DND-41 (cell line): ENCODE measurements at regions not wholly inside any gene's neighbourhood (a gene's known extent, or its start where the extent isn't known, plus 50 kb on each side); places are given as distances from the start of the nearest gene placed in this dataset.

Source experiments
- ATAC-seq: fragments of 200-7000 bp; cut with Tn5 transposase; 3 replicates; pipeline ENCODE4 v1.9.1; 2021; ENCODE audit warnings: low read depth; ENCODE audit not compliant: insufficient read depth
- DNase-seq: peaks from one replicate; pipeline ENCODE4 v3.0.0-alpha.2; 2020
- H2AFZ ChIP-seq: 2 replicates; pipeline ENCODE4 v1.6.0; 2012; ENCODE audit warnings: low read depth, low read length
- H3K27ac ChIP-seq: 2 replicates; pipeline ENCODE4 v1.5.1; 2012; ENCODE audit warnings: low read length, inconsistent platforms
- H3K27me3 ChIP-seq: fragments of 200-600 bp; sonication (generic); 2 replicates; pipeline ENCODE4 v1.6.0; 2012; ENCODE audit warnings: low read length, mild to moderate bottlenecking, inconsistent platforms; ENCODE audit not compliant: insufficient read depth, poor library complexity
- H3K36me3 ChIP-seq: 2 replicates; pipeline ENCODE4 v1.5.1; 2012; ENCODE audit warnings: low read length, inconsistent platforms; ENCODE audit not compliant: insufficient read depth
- H3K4me1 ChIP-seq: 2 replicates; pipeline ENCODE4 v1.5.1; 2012; ENCODE audit warnings: mild to moderate bottlenecking, low read length; ENCODE audit not compliant: insufficient read depth
- H3K4me2 ChIP-seq: 2 replicates; pipeline ENCODE4 v1.6.0; 2012; ENCODE audit warnings: mild to moderate bottlenecking, moderate library complexity, low read length, inconsistent platforms; ENCODE audit not compliant: insufficient read depth
- H3K4me3 ChIP-seq, 2 experiments: fragments of 200-600 bp in 1 of 2; shearing (Covaris generic) in 1 of 2; 2 replicates each; pipeline ENCODE4 v1.5.1; 2012 to 2016; ENCODE audit warnings: inconsistent platforms in 2 of 2, low read length in 2 of 2, mild to moderate bottlenecking in 2 of 2, low read depth in 1 of 2, moderate library complexity in 1 of 2
- H3K79me2 ChIP-seq: 2 replicates; pipeline ENCODE4 v1.6.0; 2012; ENCODE audit warnings: low read length, inconsistent platforms; ENCODE audit not compliant: insufficient read depth
- H3K9ac ChIP-seq: 2 replicates; pipeline ENCODE4 v1.6.0; 2012; ENCODE audit warnings: low read depth, mild to moderate bottlenecking, inconsistent platforms, low read length, moderate library complexity
- H3K9me3 ChIP-seq: 2 replicates; pipeline ENCODE4 v1.5.1; 2012; ENCODE audit warnings: low read length, moderate library complexity, mild to moderate bottlenecking, inconsistent platforms; ENCODE audit not compliant: insufficient read depth, severe bottlenecking
- H4K20me1 ChIP-seq: 2 replicates; pipeline ENCODE4 v1.6.0; 2012; ENCODE audit warnings: low read length; ENCODE audit not compliant: insufficient read depth
- CTCF ChIP-seq: IDR thresholded peaks from 2 replicates; pipeline ENCODE4 v1.5.1; 2012; ENCODE audit warnings: borderline replicate concordance, low read length, moderate library complexity, mild to moderate bottlenecking; ENCODE audit not compliant: poor library complexity, severe bottlenecking; ENCODE audit errors: extremely low read depth
- EZH2 ChIP-seq: IDR thresholded peaks from 3 replicates; pipeline ENCODE4 v1.6.1; 2012; ENCODE audit warnings: borderline replicate concordance, low read depth, mild to moderate bottlenecking, moderate library complexity, low read length, inconsistent platforms; ENCODE audit not compliant: severe bottlenecking

- DNase-seq: no peak
Measured at GRCh38 chr9:90023861-90024260, 419.0 kb downstream of the GADD45G start.

GRCh38 chr9:90024409-90024808 lies 419.6 kb downstream of the GADD45G start:
- Histone ChIP-seq H3K27ac (no peak overlapping the region), H3K36me3 (no peaks in the 10 kb centered on the region), H2AFZ (no peak overlapping the region), H3K4me1 (no peaks in the 10 kb centered on the region), H4K20me1 (no peaks in the 10 kb centered on the region), H3K4me3 (no peak overlapping the region), H3K4me2 (no peak overlapping the region), H3K9ac (no peak overlapping the region), H3K27me3 (peaks cover 3% of the 10 kb centered on the region), H3K79me2 (no peaks in the 10 kb centered on the region), H3K9me3 (no peaks in the 10 kb centered on the region)
- no peak for TF ChIP-seq EZH2
- TF ChIP-seq CTCF: no peak
- DNase-seq (no peak), ATAC-seq (no peak)

More at GRCh38 chr9:90023861-90024260, 419.0 kb downstream of the GADD45G start:
- Histone ChIP-seq H3K36me3 (no peaks in the 10 kb centered on the region), H3K79me2 (no peaks in the 10 kb centered on the region), H3K4me3 (no peak overlapping the region), H3K27me3 (peaks cover 3% of the 10 kb centered on the region), H4K20me1 (no peaks in the 10 kb centered on the region), H3K9ac (no peak overlapping the region), H3K9me3 (no peaks in the 10 kb centered on the region), H3K4me1 (no peaks in the 10 kb centered on the region), H2AFZ (no peak overlapping the region), H3K4me2 (no peak overlapping the region), H3K27ac (no peak overlapping the region)
- ATAC-seq: no peak
- TF ChIP-seq EZH2: no peak
- no peak for TF ChIP-seq CTCF

- Histone ChIP-seq H2AFZ (no peak overlapping the region), H3K27ac (no peak overlapping the region), H3K27me3 (peaks cover 3% of the 10 kb centered on the region), H3K4me3 (no peak overlapping the region), H3K9me3 (no peaks in the 10 kb centered on the region), H3K36me3 (no peaks in the 10 kb centered on the region), H3K4me2 (no peak overlapping the region), H3K79me2 (no peaks in the 10 kb centered on the region), H4K20me1 (no peaks in the 10 kb centered on the region), H3K4me1 (no peaks in the 10 kb centered on the region), H3K9ac (no peak overlapping the region)
- DNase-seq: no peak
- TF ChIP-seq EZH2: no peak
- no peak for TF ChIP-seq CTCF
- no peak for ATAC-seq
Measured at GRCh38 chr9:90024823-90025222, 420.0 kb downstream of the GADD45G start.

- Histone ChIP-seq H3K9me3 (no peaks in the 10 kb centered on the region), H3K4me2 (no peak overlapping the region), H2AFZ (no peak overlapping the region), H3K4me3 (no peak overlapping the region), H4K20me1 (no peaks in the 10 kb centered on the region), H3K4me1 (no peaks in the 10 kb centered on the region), H3K79me2 (no peaks in the 10 kb centered on the region), H3K27ac (no peak overlapping the region), H3K27me3 (peaks cover 3% of the 10 kb centered on the region), H3K36me3 (no peaks in the 10 kb centered on the region), H3K9ac (no peak overlapping the region)
- TF ChIP-seq CTCF (no peak), EZH2 (no peak)
- ATAC-seq: no peak
- DNase-seq: no peak
Measured at GRCh38 chr9:90025816-90026215, 421.0 kb downstream of the GADD45G start.
